ENCODE measurements at regions not wholly inside any gene's neighbourhood (a gene's known extent, or its start where the extent isn't known, plus 50 kb on each side); places are given as distances from the start of the nearest gene placed in this dataset.

- TF ChIP-seq EGR1 (IDR thresholded peaks at IDR 0.05) (no peak), REST (IDR thresholded peaks at IDR 0.05; ENCODE audit: low read depth) (no peak), TAF1 (IDR thresholded peaks at IDR 0.05; ENCODE audit: low read depth) (no peak), EP300 (IDR thresholded peaks at IDR 0.05; ENCODE audit: borderline replicate concordance) (no peak), MAX (IDR thresholded peaks at IDR 0.05) (no peak), YY1 (IDR thresholded peaks at IDR 0.05; ENCODE audit: low read depth) (no peak), RAD21 (IDR thresholded peaks at IDR 0.05; ENCODE audit: low read depth) (no peak)
Observed at GRCh38 chr16:65515193-65515592, 393.3 kb upstream of the CDH11 start.

Measured in Ishikawa (cell line).